Muscle layer of colon (tissue), 2 donors: ENCODE measurements at regions not wholly inside any gene's neighbourhood (a gene's known extent, or its start where the extent isn't known, plus 50 kb on each side); places are given as distances from the start of the nearest gene placed in this dataset.

ENCODE experiments used
- H3K27ac ChIP-seq: one replicate; pipeline ENCODE4 v1.7.0; 2013; ENCODE audit warnings: low read depth, mild to moderate bottlenecking, low read length, moderate library complexity
- H3K27me3 ChIP-seq, 2 donors: one replicate each; pipeline ENCODE4 v1.7.0; 2013; ENCODE audit warnings: low read length in 2 of 2, mild to moderate bottlenecking in 2 of 2; ENCODE audit not compliant: insufficient read depth in 2 of 2, control insufficient read depth in 1 of 2
- H3K36me3 ChIP-seq: one replicate; pipeline ENCODE4 v1.7.0; 2013; ENCODE audit warnings: mild to moderate bottlenecking, low read length; ENCODE audit not compliant: insufficient read depth
- H3K4me1 ChIP-seq: one replicate; pipeline ENCODE4 v1.7.0; 2013; ENCODE audit warnings: mild to moderate bottlenecking, low read length; ENCODE audit not compliant: insufficient read depth
- H3K4me3 ChIP-seq, 2 donors: one replicate each; pipeline ENCODE4 v1.7.0; 2013; ENCODE audit warnings: low read length in 2 of 2, low read depth in 1 of 2, mild to moderate bottlenecking in 1 of 2, moderate library complexity in 1 of 2
- H3K9ac ChIP-seq: one replicate; pipeline ENCODE4 v1.7.0; 2013; ENCODE audit warnings: low read length
- H3K9me3 ChIP-seq: one replicate; pipeline ENCODE4 v1.7.0; 2013; ENCODE audit warnings: mild to moderate bottlenecking, low read length
- donor health status: abdominal sarcoma.
- donor health status: Adenocarcinoma of cecum.

DNA sequence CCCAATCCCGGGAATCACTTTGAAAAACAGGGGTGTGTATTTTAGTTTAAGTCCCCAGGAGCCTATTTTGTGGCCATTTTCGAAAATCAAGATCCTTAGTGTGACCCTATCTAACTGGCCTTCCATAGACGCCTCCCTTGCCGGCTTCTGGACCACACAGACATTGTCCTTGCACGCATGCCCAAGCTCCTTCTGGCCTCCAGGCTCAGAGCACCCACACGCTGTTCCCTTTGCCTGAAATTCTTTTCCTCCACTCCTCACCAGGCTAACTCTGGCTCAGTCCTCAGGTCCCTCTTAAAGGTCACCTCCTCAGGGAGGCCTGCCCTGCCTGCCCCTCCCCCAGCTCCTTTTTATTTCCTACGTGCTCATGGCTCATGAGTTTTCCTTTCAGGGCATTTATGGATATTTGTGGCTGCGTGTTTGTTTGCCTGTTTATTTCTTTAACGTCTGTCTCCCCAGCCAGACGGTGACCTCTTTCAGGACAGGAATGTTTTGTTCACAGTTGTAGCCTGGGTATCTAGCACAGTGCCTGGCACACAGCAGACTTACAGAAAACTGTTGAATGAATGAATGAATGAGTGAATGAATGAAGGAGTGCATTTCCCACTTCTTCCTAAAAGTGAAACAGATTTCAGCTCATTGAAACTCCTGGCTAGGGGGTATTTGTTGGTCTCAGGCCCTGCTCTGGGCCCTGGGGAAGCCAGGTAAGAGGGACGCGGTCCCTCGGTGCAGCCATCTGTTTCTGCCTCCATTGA is 79.1 kb upstream of the IER5L start:
- Histone ChIP-seq H3K27me3 (peaks cover 0 to 9% of the 10 kb centered on the region in 2 donors), H3K27ac (no peak overlapping the region), H3K9me3 (no peaks in the 10 kb centered on the region), H3K36me3 (no peaks in the 10 kb centered on the region), H3K4me1 (peaks cover 15% of the 10 kb centered on the region), H3K4me3 (no peak overlapping the region), H3K9ac (no peak overlapping the region)

DNA sequence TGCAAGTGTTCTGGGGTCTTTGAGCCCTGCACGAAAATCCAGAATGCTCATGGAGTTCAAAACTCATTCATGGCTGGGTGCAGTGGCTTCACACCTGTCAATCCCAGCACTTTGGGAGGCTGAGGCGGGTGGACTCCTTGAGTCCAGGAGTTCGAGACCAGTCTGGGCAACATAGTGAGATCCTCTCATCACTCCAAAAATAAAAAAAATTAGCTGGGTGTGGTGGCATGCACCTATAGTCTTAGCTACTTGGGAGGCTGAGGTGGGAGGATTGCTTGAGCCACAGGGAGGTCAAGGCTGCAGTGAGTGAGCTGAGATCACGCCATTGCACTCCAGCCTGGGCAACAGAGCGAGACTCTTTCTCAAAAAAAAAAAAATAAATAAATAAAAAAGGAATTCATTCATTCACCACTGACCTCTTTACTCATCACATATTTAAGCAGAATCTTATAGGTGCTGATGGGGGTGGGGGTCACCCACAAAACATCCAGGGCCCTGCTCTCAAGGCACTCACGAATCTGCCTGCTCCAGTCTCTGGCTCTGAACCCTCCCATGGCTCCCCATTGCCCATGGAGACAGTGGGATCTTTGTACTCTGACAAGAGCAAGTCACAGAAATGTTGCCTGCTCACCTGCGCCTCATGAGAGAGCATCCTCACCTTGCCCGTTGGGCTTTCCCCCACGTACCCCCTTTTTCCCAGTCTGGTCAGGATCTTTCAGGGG is 76.7 kb upstream of the IER5L start:
- peak overlapping the region in 1 of 2 donors; percentile 39 for H3K4me3 ChIP-seq
- no peak overlapping the region for H3K9ac ChIP-seq
- no peaks in the 10 kb centered on the region for H3K9me3 ChIP-seq
- no peaks in the 10 kb centered on the region for H3K36me3 ChIP-seq
- peaks cover 15% of the 10 kb centered on the region for H3K4me1 ChIP-seq
- H3K27ac ChIP-seq: no peak overlapping the region
- peaks cover 0 to 9% of the 10 kb centered on the region in 2 donors for H3K27me3 ChIP-seq

DNA sequence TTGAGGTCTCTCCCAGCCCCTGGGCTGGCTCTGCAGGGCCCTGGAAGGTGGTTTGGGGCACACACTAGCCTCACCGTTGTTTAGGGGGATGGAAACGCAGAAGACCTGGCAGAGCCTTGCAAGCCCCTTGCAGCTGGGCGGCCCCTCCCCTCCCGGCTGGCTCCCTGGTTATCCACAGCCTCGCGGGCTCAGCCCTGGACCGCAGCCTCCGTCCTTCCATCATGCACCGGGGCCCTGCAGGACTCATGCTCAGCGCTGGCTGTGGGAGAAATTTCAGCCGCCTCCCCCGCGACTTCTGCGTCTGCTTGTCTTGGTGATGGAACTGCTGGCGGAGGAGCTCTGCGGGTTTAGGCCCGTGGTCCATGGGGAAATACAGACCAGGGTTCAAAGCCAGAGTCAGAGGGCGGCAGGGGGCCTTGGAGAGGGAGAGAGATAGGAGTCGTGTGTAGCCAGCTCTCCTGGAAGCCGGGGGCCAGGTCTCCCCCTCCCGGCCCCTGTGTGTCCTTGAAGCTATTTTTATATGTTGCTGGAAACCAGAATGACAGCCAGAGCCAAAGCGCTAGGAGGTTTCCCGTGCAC is 75.8 kb upstream of the IER5L start:
- Histone ChIP-seq H3K36me3 (no peaks in the 10 kb centered on the region), H3K4me3 (peak overlapping the region; percentile 4 to 39), H3K27me3 (peaks cover 0 to 3% of the 10 kb centered on the region in 2 donors), H3K9me3 (no peaks in the 10 kb centered on the region), H3K27ac (peak overlapping the region; percentile 4), H3K9ac (no peak overlapping the region), H3K4me1 (peaks cover 11% of the 10 kb centered on the region)

DNA sequence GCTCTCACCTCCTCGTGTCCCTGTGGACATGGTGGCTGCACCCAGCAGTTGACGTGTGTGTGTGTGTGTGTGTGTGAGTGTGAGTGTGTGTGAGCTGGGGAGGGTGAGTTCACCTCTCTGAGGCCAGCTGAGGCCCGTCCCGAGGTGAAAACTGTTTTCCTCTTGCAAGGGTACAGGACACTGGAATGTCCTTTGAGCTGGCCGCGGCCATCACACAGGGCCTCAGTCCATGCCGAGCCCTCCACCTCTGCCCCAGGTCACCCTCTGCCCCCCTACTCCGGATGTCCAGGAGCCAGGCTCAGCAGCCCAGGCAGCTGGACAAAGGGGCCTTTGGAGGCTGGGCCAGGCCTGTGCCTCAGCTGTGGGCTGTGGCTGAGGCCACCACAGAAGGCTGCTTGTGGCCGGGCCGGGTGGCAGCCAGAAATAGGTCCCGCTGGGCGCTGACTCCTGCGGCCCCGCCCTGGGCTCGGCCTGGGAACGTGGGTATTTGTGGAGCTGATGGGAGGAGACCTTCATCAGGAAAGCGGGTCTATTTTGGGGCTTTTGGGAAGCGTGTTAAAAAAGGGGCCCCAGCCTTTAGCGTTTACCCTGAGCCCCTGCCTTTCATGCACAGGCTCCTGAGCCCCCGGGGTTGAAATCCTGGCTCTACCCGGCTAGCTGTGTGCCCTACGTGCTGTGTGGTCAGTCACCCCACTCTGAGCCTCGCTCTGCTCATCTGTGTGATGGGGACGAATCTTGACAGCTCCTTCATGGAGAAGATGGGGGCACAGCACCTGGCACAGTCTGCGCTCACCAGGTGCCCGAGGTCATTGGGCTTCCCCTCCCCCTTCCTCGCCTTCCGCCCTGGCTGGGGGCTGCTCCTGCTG is 75.1 kb upstream of the IER5L start:
- H3K4me3 ChIP-seq: peak overlapping the region in 1 of 2 donors; percentile 4
- H3K9me3 ChIP-seq: no peaks in the 10 kb centered on the region
- no peak overlapping the region for H3K9ac ChIP-seq
- H3K27me3 ChIP-seq: no peaks in the 10 kb centered on the region
- no peak overlapping the region for H3K27ac ChIP-seq
- H3K36me3 ChIP-seq: no peaks in the 10 kb centered on the region
- peaks cover 3% of the 10 kb centered on the region for H3K4me1 ChIP-seq

DNA sequence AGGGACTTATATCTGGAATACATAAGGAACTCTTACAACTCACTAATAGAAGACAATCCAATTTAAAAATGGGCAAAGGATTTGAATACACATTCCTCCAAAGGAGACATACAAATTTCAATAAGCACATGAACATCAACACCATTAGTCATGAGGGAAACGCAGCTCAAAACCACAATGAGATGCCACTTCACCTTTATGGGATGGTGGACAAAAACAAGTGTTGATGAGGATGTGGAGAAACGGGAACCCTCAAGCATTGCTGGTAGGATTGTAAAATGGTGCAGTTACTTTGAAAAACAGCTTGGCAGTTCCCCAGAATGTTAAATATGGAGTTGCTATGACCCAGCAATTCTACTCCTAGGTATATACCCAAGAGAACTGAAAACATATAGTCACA is 72.7 kb upstream of the IER5L start:
- Histone ChIP-seq H3K27me3 (no peaks in the 10 kb centered on the region), H3K4me3 (no peak overlapping the region), H3K27ac (no peak overlapping the region), H3K9me3 (no peaks in the 10 kb centered on the region), H3K4me1 (no peaks in the 10 kb centered on the region), H3K36me3 (no peaks in the 10 kb centered on the region), H3K9ac (no peak overlapping the region)

DNA sequence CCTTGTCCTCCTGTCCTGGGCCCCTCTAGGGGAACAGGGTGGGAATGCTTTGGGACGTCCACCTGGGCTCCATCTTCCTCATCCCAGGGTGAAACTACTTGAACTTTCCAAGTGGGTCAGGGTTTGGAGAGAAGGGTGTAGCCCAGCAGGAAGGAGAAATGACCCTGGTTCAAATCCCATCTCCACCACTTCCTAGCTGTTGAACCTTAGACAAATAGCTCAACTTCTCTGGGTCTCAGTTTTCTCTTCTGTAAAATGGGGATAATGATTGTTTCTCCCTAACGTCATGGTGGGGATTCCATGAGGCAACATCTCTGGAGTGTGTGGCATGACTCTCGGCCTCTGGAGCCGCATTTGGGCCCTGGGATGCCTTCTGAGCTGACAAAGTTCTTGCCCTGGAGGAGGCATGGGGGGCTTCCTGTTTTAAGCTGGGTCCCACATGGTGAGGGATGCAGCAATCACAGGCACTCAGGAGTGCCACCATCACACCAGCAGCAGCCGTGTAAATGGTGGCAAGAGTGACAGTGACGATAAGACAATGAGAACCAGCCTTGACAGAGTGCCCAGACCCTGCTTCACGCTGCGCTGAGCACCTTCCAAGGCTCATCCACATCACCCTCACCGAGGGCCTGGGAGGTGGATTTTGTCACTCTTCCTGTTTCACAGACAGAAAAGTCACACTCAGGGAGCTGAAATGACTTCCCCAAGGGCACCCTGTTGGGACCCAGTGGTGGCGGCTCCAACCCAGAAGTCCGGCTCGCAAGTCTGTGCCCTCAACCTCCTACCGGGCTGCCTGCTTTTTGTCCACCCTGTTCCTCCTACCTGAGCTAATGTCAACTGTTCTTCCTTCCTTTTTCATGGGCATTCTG is 69.5 kb upstream of the IER5L start:
- no peak overlapping the region for H3K9ac ChIP-seq
- H3K36me3 ChIP-seq: no peaks in the 10 kb centered on the region
- H3K27ac ChIP-seq: no peak overlapping the region
- no peaks in the 10 kb centered on the region for H3K9me3 ChIP-seq
- H3K4me3 ChIP-seq: no peak overlapping the region
- H3K4me1 ChIP-seq: no peaks in the 10 kb centered on the region
- H3K27me3 ChIP-seq: no peaks in the 10 kb centered on the region

DNA sequence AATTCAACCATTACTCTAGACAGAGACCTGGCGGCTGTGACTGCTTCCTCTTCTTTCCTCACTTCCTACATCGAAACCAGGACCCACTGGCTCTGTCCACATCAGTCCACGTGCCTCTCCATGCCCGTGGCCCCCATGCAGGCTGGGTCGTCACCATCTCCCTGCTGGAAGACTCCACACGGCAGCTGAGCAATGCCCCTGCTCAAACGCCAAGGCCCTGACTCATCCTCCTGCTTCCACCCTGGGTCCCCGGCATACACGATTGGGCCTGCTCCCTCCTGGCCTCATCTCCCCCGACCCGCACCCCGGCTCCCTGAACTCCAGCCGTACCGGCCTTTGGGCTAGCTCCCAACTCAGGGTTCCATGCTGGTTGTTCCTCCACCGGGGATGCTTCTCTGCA is 67.2 kb upstream of the IER5L start:
- Histone ChIP-seq H3K9me3 (no peaks in the 10 kb centered on the region), H3K9ac (no peak overlapping the region)

DNA sequence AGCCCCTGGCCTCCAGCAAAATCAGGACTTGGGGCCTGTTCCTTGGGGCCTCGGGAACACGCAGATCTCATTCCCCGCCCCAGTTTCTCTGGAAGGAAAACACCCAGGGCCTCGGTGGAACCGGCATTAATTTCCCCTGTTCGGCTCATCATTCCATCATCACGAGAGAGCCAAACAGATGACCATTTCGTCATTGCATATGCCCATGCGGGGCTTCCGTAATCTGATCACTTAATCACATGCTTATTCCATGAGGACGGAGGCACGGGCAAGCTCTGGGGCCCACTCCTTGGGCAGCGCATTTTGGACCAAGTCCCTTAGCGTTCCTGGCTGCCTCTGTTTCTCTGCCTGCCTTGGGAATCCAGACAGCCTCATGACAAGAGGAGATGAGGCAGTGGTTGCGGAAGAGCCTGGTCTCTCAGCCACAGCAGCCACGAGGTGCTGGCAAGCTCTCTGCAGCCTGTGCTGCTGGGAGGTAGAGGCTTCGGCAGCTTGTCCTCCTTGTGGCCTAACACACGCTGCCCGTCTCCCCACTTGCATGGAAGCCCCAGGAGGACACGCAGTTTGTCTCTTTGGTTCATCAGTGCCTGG is 65.0 kb upstream of the IER5L start:
- no peaks in the 10 kb centered on the region for H3K9me3 ChIP-seq
- H3K36me3 ChIP-seq: no peaks in the 10 kb centered on the region
- H3K9ac ChIP-seq: no peak overlapping the region
- no peaks in the 10 kb centered on the region for H3K27me3 ChIP-seq
- H3K4me3 ChIP-seq: no peak overlapping the region
- H3K27ac ChIP-seq: no peak overlapping the region
- no peaks in the 10 kb centered on the region for H3K4me1 ChIP-seq

More for the DNA sequence above, 67.2 kb upstream of the IER5L start:
- no peaks in the 10 kb centered on the region for H3K27me3 ChIP-seq
- no peak overlapping the region for H3K4me3 ChIP-seq
- no peaks in the 10 kb centered on the region for H3K36me3 ChIP-seq
- H3K4me1 ChIP-seq: no peaks in the 10 kb centered on the region
- no peak overlapping the region for H3K27ac ChIP-seq

DNA sequence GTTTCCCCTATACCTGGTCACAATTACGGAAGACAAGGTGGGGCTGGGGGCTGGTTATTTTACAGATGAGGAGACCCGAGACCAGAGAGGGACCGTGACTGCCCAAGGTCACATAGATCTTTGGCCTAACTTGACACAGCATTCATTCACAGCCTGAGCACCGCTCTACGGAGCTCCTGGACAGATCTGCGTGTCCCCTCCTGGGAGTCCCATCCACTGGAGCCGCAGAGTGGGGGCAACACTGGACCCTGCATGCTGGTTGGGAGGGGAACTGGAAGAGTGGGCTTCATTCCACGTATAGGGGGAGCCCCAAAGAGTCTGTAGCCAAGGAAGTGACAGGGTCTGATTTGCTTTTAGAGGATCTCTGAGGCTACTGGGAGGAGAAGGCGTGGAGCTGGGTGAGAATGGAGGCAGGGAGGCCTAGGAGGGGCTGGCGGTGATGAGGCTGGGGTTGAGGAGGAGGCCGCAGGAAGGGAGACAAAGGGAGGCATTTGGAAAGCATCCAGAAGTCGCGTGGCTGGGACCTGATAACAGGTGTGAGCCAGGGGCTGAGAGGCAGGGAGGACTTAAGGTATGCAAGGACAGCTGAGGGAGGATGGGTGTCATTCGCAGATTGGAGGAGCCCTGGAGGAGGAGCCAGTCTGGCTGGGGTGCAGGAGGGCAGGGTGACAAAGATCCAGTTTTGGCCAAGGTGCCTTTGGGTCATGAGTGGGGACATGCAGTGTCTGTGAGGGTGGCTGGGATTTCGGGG is 64.3 kb upstream of the IER5L start:
- Histone ChIP-seq H3K4me3 (no peak overlapping the region), H3K9ac (no peak overlapping the region), H3K27ac (no peak overlapping the region), H3K9me3 (no peaks in the 10 kb centered on the region), H3K36me3 (no peaks in the 10 kb centered on the region), H3K4me1 (no peaks in the 10 kb centered on the region), H3K27me3 (no peaks in the 10 kb centered on the region)

DNA sequence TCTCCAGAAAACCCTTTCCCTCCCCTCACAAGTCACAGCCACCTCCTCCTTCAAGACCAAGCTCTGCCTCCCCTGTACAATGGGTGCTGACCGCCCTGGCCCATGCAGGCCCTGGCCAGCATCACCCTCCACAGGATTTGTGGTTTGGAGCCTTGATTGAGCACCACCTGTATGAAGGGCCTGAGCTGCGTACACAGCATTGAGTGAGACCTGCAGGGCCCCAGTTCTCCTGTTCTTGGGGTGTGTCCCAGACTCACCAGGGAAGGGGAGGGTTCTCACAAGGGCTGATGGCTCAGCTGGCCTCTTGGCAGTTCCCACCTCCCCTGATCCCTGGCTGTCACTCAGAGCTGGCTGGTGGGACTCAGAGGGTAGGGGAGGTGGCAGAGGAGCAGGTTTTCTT is 63.7 kb upstream of the IER5L start:
- no peaks in the 10 kb centered on the region for H3K36me3 ChIP-seq

More for the DNA sequence above, 63.7 kb upstream of the IER5L start:
- Histone ChIP-seq H3K27ac (no peak overlapping the region), H3K27me3 (no peaks in the 10 kb centered on the region), H3K9ac (no peak overlapping the region), H3K4me1 (no peaks in the 10 kb centered on the region), H3K9me3 (no peaks in the 10 kb centered on the region), H3K4me3 (no peak overlapping the region)
